GM19452 (cell line): ENCODE measurements at regions not wholly inside any gene's neighbourhood (a gene's known extent, or its start where the extent isn't known, plus 50 kb on each side); places are given as distances from the start of the nearest gene placed in this dataset.

Experiments
- ATAC-seq: cut with Tn5 transposase; IDR thresholded peaks from one replicate; pipeline ENCODE4 v1.9.1; 2021; ENCODE audit not compliant: unreplicated experiment

GRCh38 chr14:83993545-83993944 lies 1536.4 kb upstream of the FLRT2 start:
- no peak for ATAC-seq

GRCh38 chr14:83994020-83994419 lies 1535.9 kb upstream of the FLRT2 start:
- ATAC-seq: no peak

- ATAC-seq: no peak
Observed at GRCh38 chr14:84001023-84001422, 1528.9 kb upstream of the FLRT2 start.

GRCh38 chr14:84003346-84003745 lies 1526.6 kb upstream of the FLRT2 start:
- ATAC-seq: no peak

- ATAC-seq: no peak
Observed at GRCh38 chr14:84006643-84007155, 1523.2 kb upstream of the FLRT2 start.

DNA sequence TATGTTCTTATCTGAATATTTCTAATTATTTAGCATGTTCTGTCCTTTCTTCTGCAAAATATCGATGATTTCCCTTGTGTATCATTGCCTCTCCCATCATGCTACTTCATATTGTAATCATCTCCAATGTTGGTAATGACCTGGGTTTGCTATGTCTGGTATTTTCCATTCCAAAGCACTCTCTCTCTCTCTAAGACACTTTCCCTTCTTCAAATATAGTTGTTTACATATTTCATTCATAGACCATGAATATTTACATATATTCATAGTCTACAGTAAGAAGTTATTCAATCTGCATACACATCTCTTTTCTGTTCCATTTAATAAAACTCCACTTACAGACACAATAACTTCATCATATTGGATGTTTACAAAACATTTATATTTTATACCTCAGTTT lies 1516.5 kb upstream of the FLRT2 start:
- no peak for ATAC-seq

DNA sequence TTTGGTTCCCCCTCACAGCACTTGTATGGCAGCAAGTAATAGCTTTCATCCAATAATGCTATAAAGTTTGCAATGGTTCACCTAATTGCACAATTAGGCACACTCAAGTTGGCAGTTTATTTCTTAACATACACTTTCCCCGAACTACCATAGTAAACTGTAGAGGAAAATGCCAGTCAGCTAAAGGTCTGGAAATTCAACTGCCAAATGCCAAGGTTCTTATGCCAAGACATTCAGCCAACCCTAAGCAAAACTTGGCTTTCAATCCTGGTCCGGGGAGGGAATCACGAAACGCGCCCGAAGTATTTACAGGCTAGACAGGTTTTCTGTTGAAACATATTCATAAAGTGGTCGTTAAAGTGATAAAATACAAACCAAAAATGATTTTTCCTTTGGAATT lies 1512.4 kb upstream of the FLRT2 start:
- ATAC-seq: no peak

GRCh38 chr14:84021433-84021832 lies 1508.5 kb upstream of the FLRT2 start:
- ATAC-seq: no peak

DNA sequence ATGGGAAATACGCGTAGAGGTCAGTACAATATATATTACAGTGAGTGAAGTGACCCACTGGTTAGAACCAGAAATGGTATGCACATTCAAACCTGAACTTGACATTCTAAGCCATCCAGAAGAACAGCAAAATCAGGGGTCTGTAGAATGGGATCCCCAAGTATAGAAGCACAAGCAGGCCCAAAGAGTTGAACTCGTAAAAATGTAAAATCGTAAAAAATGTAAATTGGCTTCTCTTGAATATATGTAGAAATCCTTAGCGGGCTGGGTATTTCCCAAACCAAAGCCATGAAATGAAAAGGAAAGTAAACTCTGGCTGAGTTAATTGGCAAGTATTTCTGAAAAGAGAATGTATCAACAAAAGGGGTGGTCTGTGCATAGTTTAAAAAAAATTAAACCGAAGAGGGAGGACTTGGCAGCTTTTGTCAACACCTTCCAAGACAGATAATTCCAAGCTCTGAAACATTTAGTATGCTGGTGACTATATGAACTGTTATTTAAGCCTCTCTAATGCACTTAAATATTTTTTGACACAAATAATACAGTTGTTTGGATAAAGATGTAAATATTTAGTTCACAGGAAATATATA lies 1505.6 kb upstream of the FLRT2 start:
- ATAC-seq: no peak

- ATAC-seq: no peak
Observed at GRCh38 chr14:84025106-84026012, 1504.6 kb upstream of the FLRT2 start.

- ATAC-seq: no peak
Observed at GRCh38 chr14:84027351-84027750, 1502.6 kb upstream of the FLRT2 start.

DNA sequence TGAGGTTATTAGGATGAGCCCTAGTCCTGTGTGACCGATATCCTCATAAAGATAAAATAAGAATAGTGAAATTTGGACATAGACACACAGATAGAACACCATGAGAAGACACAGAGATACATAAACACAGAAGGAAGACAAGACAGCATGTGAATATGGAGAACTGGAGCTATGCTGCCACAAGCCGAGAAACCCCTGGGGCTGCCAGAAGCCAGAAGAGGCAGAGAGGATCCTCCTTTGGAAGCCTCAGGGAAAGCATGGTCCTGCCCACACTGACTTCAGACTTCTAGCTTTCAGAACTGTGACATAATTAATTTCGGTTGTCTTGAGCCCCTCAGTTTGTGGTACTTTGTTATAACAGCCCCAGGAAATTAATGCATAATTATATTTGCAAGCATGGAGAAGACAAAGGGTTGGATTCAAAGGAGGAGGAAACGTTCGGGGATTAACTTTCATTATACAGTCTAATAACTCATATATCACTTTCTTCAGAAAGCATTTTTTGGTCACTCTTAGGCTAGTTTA lies 1501.8 kb upstream of the FLRT2 start:
- no peak for ATAC-seq

- no peak for ATAC-seq
Observed at GRCh38 chr14:84029246-84029645, 1500.7 kb upstream of the FLRT2 start.

- ATAC-seq: no peak
Observed at GRCh38 chr14:84029720-84030119, 1500.2 kb upstream of the FLRT2 start.

DNA sequence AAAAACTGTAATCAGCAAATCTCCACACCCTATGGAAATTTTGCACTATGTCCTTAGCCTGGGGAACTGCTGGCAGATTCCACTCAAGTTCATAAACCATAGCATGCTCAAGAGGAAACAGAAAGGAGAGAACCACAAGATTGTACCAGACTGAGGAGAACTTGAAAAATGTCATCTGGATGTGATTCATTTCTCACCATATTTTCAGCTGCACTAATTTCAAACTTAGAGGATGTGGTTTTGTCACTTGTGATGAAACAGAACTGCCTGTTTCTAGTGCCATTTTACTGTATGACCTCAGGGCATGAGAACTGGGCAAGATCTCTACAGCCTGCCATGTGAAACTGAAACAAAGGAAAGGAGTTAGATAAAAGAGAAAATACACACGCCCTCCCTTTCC lies 1493.1 kb upstream of the FLRT2 start:
- ATAC-seq: peak; percentile 43

GRCh38 chr14:84037593-84037992 lies 1492.4 kb upstream of the FLRT2 start:
- no peak for ATAC-seq

- ATAC-seq: no peak
Observed at GRCh38 chr14:84040101-84040500, 1489.8 kb upstream of the FLRT2 start.

- ATAC-seq: no peak
Observed at GRCh38 chr14:84041421-84041820, 1488.5 kb upstream of the FLRT2 start.

GRCh38 chr14:84042992-84043391 lies 1487.0 kb upstream of the FLRT2 start:
- ATAC-seq: no peak

GRCh38 chr14:84064316-84065125 lies 1465.4 kb upstream of the FLRT2 start:
- no peak for ATAC-seq

DNA sequence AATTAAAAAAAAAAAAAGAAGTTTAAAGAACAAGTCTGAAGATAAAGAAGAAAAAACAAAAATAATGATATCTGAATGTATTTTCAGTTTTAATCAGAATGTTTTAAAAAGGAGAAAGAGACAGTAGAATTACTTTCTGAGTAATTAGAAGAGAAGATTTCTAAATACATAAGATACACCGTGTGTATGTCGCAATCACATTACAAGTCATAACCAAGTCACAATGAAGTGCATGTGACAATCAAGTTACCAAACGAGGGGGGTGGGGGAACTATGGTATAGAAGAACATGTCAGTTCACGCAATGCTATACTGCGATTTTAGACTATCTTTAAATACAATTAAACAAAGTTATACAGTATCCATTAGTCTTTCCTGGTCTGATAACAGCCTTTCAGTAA lies 1464.1 kb upstream of the FLRT2 start:
- no peak for ATAC-seq
